ENCODE measurements at regions not wholly inside any gene's neighbourhood (a gene's known extent, or its start where the extent isn't known, plus 50 kb on each side); places are given as distances from the start of the nearest gene placed in this dataset.

GRCh38 chr3:117264204-117264994, 554.8 kb downstream of the TUSC7 start:
- intact Hi-C loops (cut with DNase I) = no loop called here
- no peak for DNase-seq (ENCODE audit: low spot score)

GRCh38 chr3:117266806-117267205, 557.2 kb downstream of the TUSC7 start:
- intact Hi-C loops (cut with DNase I) = no loop called here
- DNase-seq (ENCODE audit: low spot score) = no peak

GRCh38 chr3:117268318-117268717, 558.7 kb downstream of the TUSC7 start:
- intact Hi-C loops (cut with DNase I) = no loop called here
- DNase-seq (ENCODE audit: low spot score) = no peak

GRCh38 chr3:117272274-117272673, 562.7 kb downstream of the TUSC7 start:
- intact Hi-C loops (cut with DNase I) = no loop called here
- no peak for DNase-seq (ENCODE audit: low spot score)

- intact Hi-C loops (cut with DNase I) = no loop called here
- no peak for DNase-seq (ENCODE audit: low spot score)
These were observed 563.4 kb downstream of the TUSC7 start for GRCh38 chr3:117272876-117273523.

- intact Hi-C loops (cut with DNase I) = no loop called here
These were observed 568.2 kb downstream of the TUSC7 start for GRCh38 chr3:117277816-117278215.

GRCh38 chr3:117278424-117279190, 569.0 kb downstream of the TUSC7 start:
- DNase-seq (ENCODE audit: low spot score) = no peak
- intact Hi-C loops (cut with DNase I) = no loop called here

More at GRCh38 chr3:117277816-117278215, 568.2 kb downstream of the TUSC7 start:
- DNase-seq (ENCODE audit: low spot score) = no peak

- no peak for DNase-seq (ENCODE audit: low spot score)
- intact Hi-C loops (cut with DNase I) = no loop called here
These were observed 571.8 kb downstream of the TUSC7 start for GRCh38 chr3:117281371-117281770.

GRCh38 chr3:117282566-117282965, 573.0 kb downstream of the TUSC7 start:
- intact Hi-C loops (cut with DNase I) = no loop called here

GRCh38 chr3:117285737-117286136, 576.2 kb downstream of the TUSC7 start:
- intact Hi-C loops (cut with DNase I) = no loop called here

More at GRCh38 chr3:117282566-117282965, 573.0 kb downstream of the TUSC7 start:
- DNase-seq (ENCODE audit: low spot score) = no peak

GRCh38 chr3:117286488-117286887, 576.9 kb downstream of the TUSC7 start:
- DNase-seq (ENCODE audit: low spot score) = no peak
- intact Hi-C loops (cut with DNase I) = no loop called here

More at GRCh38 chr3:117285737-117286136, 576.2 kb downstream of the TUSC7 start:
- DNase-seq (ENCODE audit: low spot score) = no peak

GRCh38 chr3:117287602-117288001, 578.0 kb downstream of the TUSC7 start:
- no peak for DNase-seq (ENCODE audit: low spot score)
- intact Hi-C loops (cut with DNase I) = no loop called here

GRCh38 chr3:117291476-117291875, 581.9 kb downstream of the TUSC7 start:
- intact Hi-C loops (cut with DNase I) = no loop called here
- no peak for DNase-seq (ENCODE audit: low spot score)

- no peak for DNase-seq (ENCODE audit: low spot score)
- intact Hi-C loops (cut with DNase I) = no loop called here
These were observed 587.5 kb downstream of the TUSC7 start for GRCh38 chr3:117297065-117297464.

- intact Hi-C loops (cut with DNase I) = no loop called here
- no peak for DNase-seq (ENCODE audit: low spot score)
These were observed 588.0 kb downstream of the TUSC7 start for GRCh38 chr3:117297541-117297940.

GRCh38 chr3:117298273-117298672, 588.7 kb downstream of the TUSC7 start:
- intact Hi-C loops (cut with DNase I) = no loop called here
- DNase-seq (ENCODE audit: low spot score) = no peak

GRCh38 chr3:117302428-117302827, 592.8 kb downstream of the TUSC7 start:
- no peak for DNase-seq (ENCODE audit: low spot score)
- intact Hi-C loops (cut with DNase I) = no loop called here

GRCh38 chr3:117303443-117303842, 593.9 kb downstream of the TUSC7 start:
- intact Hi-C loops (cut with DNase I) = no loop called here
- DNase-seq (ENCODE audit: low spot score) = no peak

- no peak for DNase-seq (ENCODE audit: low spot score)
- intact Hi-C loops (cut with DNase I) = no loop called here
These were observed 595.1 kb downstream of the TUSC7 start for GRCh38 chr3:117304681-117305080.

GRCh38 chr3:117305681-117306080, 596.1 kb downstream of the TUSC7 start:
- DNase-seq (ENCODE audit: low spot score) = no peak
- intact Hi-C loops (cut with DNase I) = no loop called here

Data from cardiac septum (tissue), 1 donor.